ENCODE measurements at regions not wholly inside any gene's neighbourhood (a gene's known extent, or its start where the extent isn't known, plus 50 kb on each side); places are given as distances from the start of the nearest gene placed in this dataset.

DNA sequence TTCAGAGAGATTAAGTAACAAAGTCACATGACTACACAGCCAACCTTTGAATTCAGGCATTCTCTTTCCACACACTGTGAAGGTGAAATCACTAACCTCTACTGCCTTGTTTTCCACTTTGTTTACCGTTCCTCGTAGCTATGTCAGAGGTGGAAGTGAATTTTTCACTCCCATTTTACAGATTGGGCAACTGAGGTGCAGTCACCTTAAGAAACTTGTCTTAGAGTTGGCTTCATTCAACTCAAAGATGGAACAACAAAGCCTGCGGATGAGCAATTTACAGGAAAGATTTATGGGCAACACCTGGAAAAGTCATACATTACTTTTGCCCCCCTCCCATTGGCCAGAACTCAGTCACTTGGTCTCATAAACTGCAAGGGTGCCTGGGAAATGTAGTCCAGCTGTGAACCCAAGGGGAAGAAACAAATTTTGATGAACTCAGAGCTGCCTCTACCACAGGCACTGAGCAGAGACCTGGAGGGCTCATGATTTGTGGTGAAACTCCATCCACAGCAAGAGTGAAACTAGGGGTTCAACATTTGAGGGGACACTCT lies 784.6 kb upstream of the EEF2KMT start:
- DNase-seq: no peak
- H3K27me3 Mint-ChIP-seq: no peaks in the 10 kb centered on the region

DNA sequence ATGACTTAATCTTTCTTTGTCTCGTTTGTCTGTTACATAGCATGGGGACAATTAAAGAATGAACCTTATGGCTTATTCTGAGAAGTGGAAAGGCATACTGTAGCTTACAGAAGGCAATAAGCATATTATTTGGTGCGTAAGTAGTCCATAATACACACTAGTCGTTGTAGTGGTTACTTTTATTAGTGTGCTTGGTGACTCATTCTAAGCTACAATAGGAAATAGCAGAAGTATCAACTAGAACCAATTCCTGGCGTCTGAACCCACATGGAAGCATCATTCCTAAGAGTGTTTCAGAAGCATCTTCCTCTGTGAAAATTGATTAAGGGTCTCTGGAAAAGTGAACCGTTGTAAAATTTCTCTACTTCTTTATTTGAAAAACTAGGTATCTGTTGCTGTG lies 777.8 kb upstream of the EEF2KMT start:
- Mint-ChIP-seq H3K27ac (no peak overlapping the region), H3K4me1 (no peaks in the 10 kb centered on the region), H3K36me3 (no peaks in the 10 kb centered on the region), H3K9me3 (peaks cover 20% of the 10 kb centered on the region), H3K4me3 (no peak overlapping the region), H3K27me3 (no peaks in the 10 kb centered on the region)
- CTCF ChIA-PET: no interaction called here
- DNase-seq: no peak

More for the DNA sequence above, 784.6 kb upstream of the EEF2KMT start:
- Mint-ChIP-seq H3K36me3 (no peaks in the 10 kb centered on the region), H3K9me3 (peaks cover 11% of the 10 kb centered on the region), H3K4me3 (no peak overlapping the region), H3K27ac (no peak overlapping the region), H3K4me1 (no peaks in the 10 kb centered on the region)
- CTCF ChIA-PET: no interaction called here

DNA sequence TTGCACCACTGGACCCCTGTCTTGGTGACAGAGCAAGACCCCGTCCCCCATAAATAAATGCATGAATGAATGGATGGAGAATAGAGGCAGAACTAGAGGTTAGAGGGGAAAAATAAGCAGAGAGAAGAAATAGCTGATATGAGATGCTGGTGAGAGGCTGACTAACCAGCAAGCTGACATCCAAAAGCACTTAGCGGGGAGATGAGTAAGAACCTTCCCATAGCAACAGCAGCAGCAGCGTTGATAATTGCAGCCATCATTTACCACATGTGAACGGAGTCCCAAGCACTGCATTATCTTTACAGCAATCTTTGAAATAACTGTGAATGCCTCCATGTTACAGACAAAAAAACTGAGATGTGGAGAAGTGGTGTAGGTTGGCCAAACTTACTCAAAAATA lies 777.3 kb upstream of the EEF2KMT start:
- Mint-ChIP-seq H3K27ac (no peak overlapping the region), H3K27me3 (no peaks in the 10 kb centered on the region), H3K4me1 (no peaks in the 10 kb centered on the region), H3K9me3 (peaks cover 20% of the 10 kb centered on the region), H3K36me3 (no peaks in the 10 kb centered on the region), H3K4me3 (no peak overlapping the region)
- CTCF ChIA-PET: no interaction called here
- DNase-seq: no peak

DNA sequence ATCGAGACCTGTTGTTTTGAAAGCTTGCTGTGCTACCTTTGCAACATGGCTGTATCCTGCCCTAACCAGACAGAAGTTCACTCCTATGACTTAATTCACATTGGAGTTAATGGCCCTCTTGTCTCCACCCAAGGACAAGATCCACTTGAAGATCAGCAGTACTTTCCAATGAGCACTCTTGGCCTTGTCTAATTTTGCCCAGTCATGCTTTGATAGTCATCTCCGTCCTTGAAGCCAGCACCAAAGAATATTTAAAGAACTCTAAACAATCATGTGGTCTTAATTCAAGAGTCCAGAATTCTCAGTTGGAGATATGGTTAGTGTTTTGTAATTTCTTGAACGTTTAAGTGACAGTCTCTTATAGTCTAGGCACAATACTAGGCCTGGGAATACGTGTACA lies 775.6 kb upstream of the EEF2KMT start:
- no peaks in the 10 kb centered on the region for H3K36me3 Mint-ChIP-seq
- CTCF ChIA-PET: no interaction called here
- no peak for DNase-seq
- H3K9me3 Mint-ChIP-seq: peaks cover 20% of the 10 kb centered on the region
- no peak overlapping the region for H3K27ac Mint-ChIP-seq
- no peak overlapping the region for H3K4me3 Mint-ChIP-seq
- H3K4me1 Mint-ChIP-seq: no peaks in the 10 kb centered on the region
- H3K27me3 Mint-ChIP-seq: no peaks in the 10 kb centered on the region

DNA sequence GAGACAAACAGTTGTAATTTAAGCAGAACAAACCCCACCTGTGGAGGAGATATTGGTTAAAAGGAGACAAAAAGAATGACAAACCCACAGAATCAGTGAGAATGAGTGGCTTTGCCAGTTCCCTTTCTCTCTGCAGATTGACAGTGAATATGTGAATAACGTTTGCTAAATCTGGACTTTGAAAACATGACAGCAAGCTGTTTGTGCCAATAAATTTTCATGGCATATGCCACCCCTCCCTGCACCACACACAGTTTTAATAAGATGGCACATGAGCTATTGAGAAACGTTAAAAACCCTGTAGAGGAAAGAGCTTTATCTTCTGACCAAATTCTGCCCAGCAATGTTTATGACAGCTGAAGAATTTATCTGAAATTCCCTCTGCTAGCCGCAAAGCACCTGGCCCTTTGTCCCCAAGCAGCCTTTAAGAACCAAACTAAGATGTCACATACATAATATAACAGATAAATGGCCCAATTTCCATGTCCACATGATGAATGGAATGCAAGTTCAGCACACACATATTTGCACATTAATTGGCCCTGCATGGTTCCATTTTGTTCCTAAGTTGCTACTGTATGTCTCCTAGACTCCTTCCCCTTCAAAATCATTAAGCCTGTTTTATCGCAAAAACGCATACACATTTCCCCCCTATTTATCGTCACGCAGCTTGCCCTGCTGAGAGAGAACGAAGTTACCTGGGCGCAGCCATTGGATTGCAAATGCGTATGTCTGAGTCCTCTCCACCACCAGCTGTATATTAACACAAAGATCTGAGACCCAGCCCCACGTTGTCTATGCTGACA lies 773.5 kb upstream of the EEF2KMT start:
- H3K36me3 Mint-ChIP-seq: no peaks in the 10 kb centered on the region
- no peak for DNase-seq
- H3K4me1 Mint-ChIP-seq: no peaks in the 10 kb centered on the region
- CTCF ChIA-PET: no interaction called here
- no peaks in the 10 kb centered on the region for H3K27me3 Mint-ChIP-seq
- H3K27ac Mint-ChIP-seq: no peak overlapping the region
- H3K9me3 Mint-ChIP-seq: peaks cover 17% of the 10 kb centered on the region
- H3K4me3 Mint-ChIP-seq: no peak overlapping the region

DNA sequence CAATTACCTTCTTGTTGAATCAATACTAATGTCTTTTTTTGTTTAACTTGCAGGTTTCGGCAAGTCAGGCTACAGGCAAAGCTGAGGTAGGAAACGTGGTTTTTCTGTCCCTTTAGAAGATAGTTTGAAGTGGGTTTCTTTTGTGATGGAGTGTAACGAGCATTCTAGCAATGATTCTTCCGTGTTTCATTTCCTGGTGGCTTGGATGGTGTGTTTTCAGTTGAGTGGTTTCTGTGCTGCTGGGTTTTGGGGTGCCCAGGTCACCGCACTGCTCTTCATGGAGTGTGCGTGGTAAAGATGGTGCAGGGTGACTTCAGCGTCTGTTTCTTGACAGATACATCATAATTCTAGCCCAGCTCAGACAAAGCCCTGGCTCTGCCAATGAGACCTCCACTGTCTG lies 769.7 kb upstream of the EEF2KMT start:
- Mint-ChIP-seq H3K36me3 (no peaks in the 10 kb centered on the region), H3K4me3 (no peak overlapping the region), H3K4me1 (no peaks in the 10 kb centered on the region), H3K27ac (no peak overlapping the region), H3K9me3 (peaks cover 17% of the 10 kb centered on the region), H3K27me3 (no peaks in the 10 kb centered on the region)
- no peak for DNase-seq
- CTCF ChIA-PET: no interaction called here

DNA sequence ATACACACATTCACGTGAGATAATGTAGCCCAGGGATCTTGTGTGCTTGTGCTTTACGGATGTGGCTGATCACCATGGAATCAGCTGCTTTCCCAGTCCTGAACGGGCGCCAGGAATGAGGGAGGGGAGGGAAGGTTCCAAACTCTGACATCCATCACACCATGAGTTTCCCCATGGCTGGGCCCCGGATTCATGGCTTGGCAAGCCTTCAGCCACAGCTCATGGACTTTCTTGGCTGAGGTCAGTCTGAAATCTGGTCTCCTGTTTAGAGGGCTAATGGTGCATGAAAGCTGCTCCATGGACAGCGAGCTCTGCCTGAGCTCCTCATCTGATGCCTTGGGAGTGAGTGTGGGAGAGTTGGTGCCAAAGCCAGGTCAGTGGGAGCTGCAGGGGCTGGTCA lies 767.6 kb upstream of the EEF2KMT start:
- CTCF ChIA-PET: no interaction called here
- no peak overlapping the region for H3K27ac Mint-ChIP-seq
- no peaks in the 10 kb centered on the region for H3K4me1 Mint-ChIP-seq
- no peaks in the 10 kb centered on the region for H3K36me3 Mint-ChIP-seq
- DNase-seq: no peak
- no peaks in the 10 kb centered on the region for H3K27me3 Mint-ChIP-seq
- H3K9me3 Mint-ChIP-seq: peaks cover 25% of the 10 kb centered on the region
- H3K4me3 Mint-ChIP-seq: no peak overlapping the region

DNA sequence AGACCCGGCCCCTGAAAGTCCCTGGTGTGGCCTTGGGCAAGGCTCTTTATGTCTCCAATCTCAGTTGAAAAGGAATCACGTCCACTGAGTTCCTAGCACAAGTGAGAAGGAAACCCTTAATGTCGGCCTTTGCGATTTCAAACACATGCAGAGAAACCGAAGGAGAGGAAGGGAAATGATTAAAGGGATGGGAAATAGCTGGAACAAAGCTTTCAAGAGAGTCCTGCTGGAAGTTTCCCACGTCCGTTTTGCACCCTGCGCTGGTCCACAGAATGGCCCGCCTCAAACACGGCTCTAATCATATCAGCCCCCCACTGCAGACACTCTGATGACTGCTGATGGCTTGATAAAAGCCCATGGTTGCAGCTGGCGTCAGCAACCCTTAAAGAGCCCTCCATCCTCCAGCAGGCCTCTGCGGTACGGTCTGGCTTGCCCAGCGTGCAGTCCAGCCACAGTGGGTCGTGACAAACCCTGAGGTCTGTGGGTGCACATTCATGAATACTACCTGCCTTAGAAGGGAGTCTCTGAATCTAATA lies 765.5 kb upstream of the EEF2KMT start:
- H3K36me3 Mint-ChIP-seq: no peaks in the 10 kb centered on the region
- H3K4me3 Mint-ChIP-seq: no peak overlapping the region
- no peaks in the 10 kb centered on the region for H3K27me3 Mint-ChIP-seq
- peaks cover 22% of the 10 kb centered on the region for H3K9me3 Mint-ChIP-seq
- no peak overlapping the region for H3K27ac Mint-ChIP-seq
- no peak for DNase-seq
- no peaks in the 10 kb centered on the region for H3K4me1 Mint-ChIP-seq
- CTCF ChIA-PET: no interaction called here

DNA sequence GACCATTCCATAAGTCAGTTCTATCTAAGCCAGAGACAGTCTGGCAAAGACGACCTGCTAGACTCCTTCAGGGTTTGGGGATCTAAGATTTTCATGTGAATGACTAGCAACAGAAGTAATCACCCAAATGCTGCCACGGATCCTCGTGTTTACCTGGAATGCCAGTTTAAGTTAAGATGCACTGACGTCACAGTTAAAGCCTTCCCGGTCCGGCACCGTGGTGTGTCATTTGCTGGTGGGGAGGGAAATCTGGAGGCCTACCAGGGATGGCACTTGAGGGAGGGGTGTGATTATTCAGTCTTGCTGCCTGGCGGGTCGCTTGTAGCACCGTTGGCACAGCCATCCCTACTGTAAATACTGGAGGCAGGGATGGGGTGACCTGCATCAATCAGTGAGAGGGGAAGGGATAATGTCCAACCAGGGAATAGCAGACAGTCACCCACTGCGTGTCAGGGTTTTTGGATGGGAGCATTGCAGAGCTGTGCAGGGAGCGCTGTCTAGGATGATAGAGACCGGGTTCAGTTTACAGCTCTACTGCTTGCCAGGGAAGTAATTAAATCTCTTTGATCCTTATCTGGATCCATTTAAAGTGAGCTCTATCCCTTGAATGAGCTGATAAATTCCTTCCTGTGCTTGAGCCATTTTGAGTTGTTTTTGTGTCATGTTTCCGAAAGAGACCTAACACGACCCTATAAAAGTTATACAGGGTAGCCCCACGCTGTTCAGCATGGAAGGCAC lies 764.7 kb upstream of the EEF2KMT start:
- Mint-ChIP-seq H3K9me3 (peaks cover 21% of the 10 kb centered on the region), H3K36me3 (no peaks in the 10 kb centered on the region), H3K4me3 (no peak overlapping the region), H3K4me1 (no peaks in the 10 kb centered on the region), H3K27me3 (no peaks in the 10 kb centered on the region), H3K27ac (no peak overlapping the region)
- CTCF ChIA-PET: no interaction called here
- no peak for DNase-seq

DNA sequence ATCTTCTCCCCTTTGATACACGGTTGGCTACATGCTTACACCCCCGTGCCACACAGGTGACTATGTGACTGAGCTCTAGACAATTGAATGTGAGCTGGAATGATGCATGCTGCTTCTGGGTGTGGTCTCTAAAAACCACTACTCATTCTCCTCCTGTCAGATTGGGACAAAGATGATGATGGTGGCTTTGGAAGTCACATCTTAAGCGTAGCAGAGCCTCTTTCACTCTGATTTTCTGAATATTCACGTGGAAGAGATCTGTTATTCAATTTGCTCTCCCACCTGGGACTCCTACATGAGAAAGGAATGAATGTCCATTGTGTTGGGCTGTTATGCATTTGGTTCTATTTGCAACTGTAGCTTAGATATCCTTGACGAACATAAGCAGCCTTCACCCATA lies 763.6 kb upstream of the EEF2KMT start:
- Mint-ChIP-seq H3K4me1 (no peaks in the 10 kb centered on the region), H3K36me3 (no peaks in the 10 kb centered on the region), H3K27ac (no peak overlapping the region), H3K4me3 (no peak overlapping the region), H3K27me3 (no peaks in the 10 kb centered on the region), H3K9me3 (peaks cover 19% of the 10 kb centered on the region)
- CTCF ChIA-PET: no interaction called here
- DNase-seq: no peak

DNA sequence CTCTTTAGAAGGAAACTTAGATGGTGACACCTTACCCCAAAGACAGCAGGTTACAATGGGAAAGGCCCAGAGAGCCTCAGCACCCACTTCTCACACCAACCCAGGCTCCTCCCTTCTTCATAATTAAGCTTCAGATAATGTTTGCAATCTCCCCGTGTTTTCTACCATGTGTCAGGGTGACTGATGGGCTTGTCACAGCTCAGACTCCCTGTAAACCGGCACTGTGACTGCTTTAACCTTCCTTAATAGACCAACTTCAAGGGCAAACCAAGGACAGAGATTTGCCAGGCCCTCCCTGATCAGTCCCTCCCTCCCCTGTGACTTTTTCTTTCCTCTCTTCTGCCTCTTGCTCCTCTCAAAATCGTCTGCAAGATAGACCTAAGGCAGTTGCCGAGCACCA lies 760.6 kb upstream of the EEF2KMT start:
- no peaks in the 10 kb centered on the region for H3K27me3 Mint-ChIP-seq
- H3K4me1 Mint-ChIP-seq: no peaks in the 10 kb centered on the region
- no peak overlapping the region for H3K4me3 Mint-ChIP-seq
- no peak for DNase-seq
- H3K27ac Mint-ChIP-seq: no peak overlapping the region
- H3K36me3 Mint-ChIP-seq: no peaks in the 10 kb centered on the region
- H3K9me3 Mint-ChIP-seq: peaks cover 12% of the 10 kb centered on the region
- CTCF ChIA-PET: no interaction called here

DNA sequence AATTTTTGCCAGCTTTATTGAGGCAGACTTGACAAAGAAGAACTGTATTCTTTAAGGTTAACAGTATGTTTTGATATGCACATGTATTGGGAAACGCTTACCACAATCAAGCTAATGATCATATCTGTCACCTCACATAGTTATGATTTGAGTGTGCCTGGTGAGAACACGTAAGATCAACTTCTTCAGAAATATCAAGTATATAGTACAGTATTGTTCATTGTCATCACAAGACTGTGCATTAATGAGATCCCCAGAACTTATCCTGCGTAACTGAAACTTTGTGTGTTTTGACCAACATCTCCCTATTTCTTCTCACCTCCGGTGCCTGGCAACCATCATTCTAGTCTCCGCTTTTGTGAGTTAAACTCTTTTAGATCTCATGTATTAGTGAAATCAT lies 756.4 kb upstream of the EEF2KMT start:
- Mint-ChIP-seq H3K4me1 (no peaks in the 10 kb centered on the region), H3K27me3 (no peaks in the 10 kb centered on the region), H3K9me3 (peaks cover 26% of the 10 kb centered on the region), H3K27ac (no peak overlapping the region), H3K36me3 (no peaks in the 10 kb centered on the region), H3K4me3 (no peak overlapping the region)
- DNase-seq: no peak
- CTCF ChIA-PET: no interaction called here

DNA sequence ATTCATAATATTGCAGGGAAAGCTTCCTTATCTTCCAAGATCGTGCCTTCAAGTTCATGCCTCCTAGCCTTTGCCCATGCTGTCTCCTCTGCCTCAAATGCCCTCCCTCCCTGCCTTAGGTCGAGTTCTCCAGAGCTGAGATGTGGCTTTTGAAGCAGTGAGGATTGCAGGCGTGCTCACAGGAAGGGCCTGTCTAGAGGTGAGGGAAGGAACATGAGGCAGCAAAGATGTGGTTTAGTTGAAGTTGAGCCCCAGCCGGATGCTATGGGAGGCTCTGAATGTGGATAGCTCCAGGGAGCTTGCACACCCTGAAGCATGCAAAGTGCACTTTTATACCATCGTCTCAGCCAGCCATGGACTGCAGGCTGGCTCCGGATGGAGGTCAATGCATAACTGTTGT lies 754.6 kb upstream of the EEF2KMT start:
- Mint-ChIP-seq H3K36me3 (no peaks in the 10 kb centered on the region), H3K4me1 (no peaks in the 10 kb centered on the region), H3K9me3 (peaks cover 26% of the 10 kb centered on the region), H3K27ac (no peak overlapping the region), H3K27me3 (no peaks in the 10 kb centered on the region), H3K4me3 (no peak overlapping the region)
- CTCF ChIA-PET: no interaction called here
- DNase-seq: no peak

DNA sequence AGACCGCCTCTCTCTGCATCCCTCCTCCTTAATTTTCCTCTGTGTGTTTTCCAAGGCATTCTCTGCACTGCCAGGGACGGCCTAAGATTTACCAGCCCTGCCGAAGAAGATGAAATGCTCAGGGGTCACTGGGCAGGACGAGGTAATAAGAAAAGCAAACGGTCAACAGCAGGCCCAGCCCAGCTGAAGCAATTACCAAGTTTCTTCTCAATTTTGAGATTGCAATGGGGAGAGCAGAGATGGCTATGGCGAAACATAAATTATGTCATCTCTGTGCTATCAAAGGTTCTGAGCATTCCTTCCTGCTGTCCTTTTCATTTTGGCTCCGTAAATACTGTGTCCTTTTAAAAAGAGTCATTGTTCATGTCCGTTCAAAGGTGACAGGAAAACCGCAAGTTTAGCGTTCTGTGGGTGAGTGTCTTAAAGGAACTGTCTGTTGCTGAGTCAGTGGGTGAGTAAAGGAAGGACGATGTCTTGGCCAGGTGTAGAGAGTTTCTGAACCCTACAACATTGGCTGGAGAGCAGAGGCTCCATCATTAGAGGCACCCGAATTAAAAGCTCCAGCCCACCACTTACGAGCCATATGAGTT lies 753.9 kb upstream of the EEF2KMT start:
- no peaks in the 10 kb centered on the region for H3K36me3 Mint-ChIP-seq
- H3K4me3 Mint-ChIP-seq: no peak overlapping the region
- H3K4me1 Mint-ChIP-seq: no peaks in the 10 kb centered on the region
- H3K27me3 Mint-ChIP-seq: no peaks in the 10 kb centered on the region
- peaks cover 23% of the 10 kb centered on the region for H3K9me3 Mint-ChIP-seq
- CTCF ChIA-PET: no interaction called here
- DNase-seq: no peak
- no peak overlapping the region for H3K27ac Mint-ChIP-seq
